LNCAP (cell line): ENCODE measurements at regions not wholly inside any gene's neighbourhood (a gene's known extent, or its start where the extent isn't known, plus 50 kb on each side); places are given as distances from the start of the nearest gene placed in this dataset.

Source experiments
- CTCF ChIP-seq: fragments of 450-650 bp; IDR thresholded peaks from 2 replicates; pipeline ENCODE4 v1.5.1; 2017; ENCODE audit warnings: mild to moderate bottlenecking

- TF ChIP-seq CTCF, result no peak
These were observed 138.9 kb upstream of the IL1RAPL2 start for GRCh38 chrX:104427073-104427472.

DNA sequence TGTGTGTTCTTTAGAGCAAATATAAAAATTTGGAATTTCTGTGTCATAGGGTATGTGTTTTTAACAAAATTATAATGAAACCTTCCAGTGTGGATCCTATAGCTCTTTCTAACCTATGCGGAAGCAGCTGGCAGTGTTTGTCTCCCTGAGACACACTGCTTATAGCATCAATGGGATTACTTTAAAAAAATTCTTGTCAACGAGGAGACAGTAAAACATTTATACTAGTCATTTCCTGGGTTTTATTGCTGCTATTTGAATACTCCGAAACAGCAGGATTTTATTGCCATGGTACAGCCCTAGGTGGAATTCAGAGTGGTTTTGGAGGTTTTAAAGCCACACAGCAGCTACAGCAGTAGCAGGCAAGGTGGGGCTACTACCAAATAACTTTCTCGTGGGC is 145.1 kb upstream of the IL1RAPL2 start:
- TF ChIP-seq CTCF, result no peak

DNA sequence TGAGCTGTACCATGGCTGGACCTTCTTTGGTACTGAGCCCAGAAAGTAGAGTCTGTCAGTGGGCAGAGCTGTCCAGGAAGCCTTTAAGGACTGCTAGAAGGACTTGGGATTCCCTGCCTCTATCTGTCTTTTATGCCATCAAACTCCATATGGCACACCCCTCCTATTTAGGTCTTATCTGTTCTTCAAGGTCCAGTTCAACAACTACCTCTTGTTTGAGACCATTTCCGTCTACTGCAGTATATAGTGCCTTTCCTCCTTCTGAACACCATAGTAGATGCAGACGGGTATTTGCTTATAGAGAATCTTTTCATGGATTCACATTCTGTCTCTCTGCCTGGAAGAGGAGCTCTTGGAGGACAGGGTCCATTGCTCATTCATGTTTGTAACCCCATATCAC is 146.1 kb upstream of the IL1RAPL2 start:
- no peak for TF ChIP-seq CTCF

GRCh38 chrX:104419211-104419610 is 146.8 kb upstream of the IL1RAPL2 start:
- no peak for TF ChIP-seq CTCF

DNA sequence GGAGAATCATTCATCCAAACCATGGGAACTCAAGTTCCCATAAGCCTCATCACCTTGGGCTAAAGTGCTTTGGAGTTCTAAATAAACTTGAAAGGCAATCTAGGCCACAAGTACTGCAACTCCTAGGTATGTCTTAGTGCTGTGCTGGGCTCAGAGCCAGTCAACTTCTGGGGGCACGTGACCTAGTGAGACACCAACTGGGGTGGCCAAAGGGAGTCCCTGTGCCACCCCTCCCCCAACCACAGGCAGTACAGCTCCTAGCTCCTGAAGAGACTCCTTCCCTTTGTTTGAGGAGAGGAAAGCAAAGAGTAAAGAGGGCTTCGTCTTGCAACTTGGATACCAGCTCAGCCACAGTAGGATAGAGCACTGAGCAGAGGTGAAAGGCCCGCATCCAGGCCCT is 154.2 kb upstream of the IL1RAPL2 start:
- no peak for TF ChIP-seq CTCF

DNA sequence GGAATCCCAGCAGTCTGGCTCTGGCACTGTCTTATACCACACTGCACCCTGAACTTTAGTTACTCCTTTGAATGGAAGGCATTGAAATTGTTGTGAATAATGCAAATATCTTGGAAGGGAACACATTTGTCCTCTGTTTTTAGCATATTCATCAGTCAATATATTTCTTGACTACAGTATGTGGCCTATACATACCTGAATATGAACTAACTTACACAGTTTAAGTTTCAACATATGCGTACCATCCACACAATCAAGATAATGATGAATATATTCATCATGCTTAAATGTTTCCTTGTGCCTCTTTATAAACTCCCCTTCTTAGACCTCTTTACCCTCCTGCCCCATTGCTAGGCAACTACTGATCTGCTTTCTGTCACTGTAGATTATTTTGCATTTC is 145.7 kb upstream of the ESX1 start:
- TF ChIP-seq CTCF, result no peak

DNA sequence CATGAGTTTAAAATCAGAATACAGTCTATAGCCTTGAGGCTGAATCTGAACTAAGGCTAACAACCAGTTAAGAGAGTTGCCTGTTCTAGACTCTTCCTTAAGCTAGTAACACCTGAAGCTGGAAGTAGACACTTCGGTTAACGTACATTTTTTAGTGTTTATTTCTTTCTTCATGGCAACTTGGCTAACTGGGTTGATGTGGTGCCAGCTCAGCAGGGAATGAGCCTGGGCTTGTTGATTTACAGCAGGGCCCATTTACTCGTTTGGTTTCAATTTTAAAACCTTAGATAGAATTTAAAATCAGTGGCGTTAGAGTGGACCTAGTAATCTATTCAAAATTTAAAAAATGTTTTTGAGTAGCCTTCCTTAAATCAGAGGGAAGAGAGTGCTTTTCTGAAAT is 137.6 kb upstream of the ESX1 start:
- no peak for TF ChIP-seq CTCF

DNA sequence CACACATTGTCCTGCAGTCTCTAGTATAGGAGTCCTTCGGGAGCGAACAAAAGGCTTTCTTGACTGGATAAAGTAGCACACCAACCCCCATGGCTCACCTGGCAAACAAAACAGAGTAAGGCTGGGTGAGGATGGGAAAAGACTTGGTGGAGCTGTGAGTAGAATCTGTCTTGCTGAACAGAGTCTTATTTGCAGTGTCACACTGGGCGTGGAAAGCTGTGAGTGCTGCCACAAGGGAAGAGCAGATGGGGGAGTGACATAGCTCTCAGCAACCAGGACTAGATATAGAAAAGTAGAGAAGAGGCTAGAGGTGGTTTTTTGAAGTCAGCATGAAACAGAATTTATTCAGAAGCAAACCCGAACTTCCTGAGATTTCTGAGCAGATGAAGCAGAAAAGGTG is 137.2 kb upstream of the ESX1 start:
- no peak for TF ChIP-seq CTCF
